Transverse colon (tissue), 4 donors: ENCODE measurements at regions not wholly inside any gene's neighbourhood (a gene's known extent, or its start where the extent isn't known, plus 50 kb on each side); places are given as distances from the start of the nearest gene placed in this dataset.

Experiments used
- DNase-seq: peaks from one replicate; pipeline ENCODE4 v3.0.0-alpha.2; 2019
- H3K27ac ChIP-seq, 4 donors: fragments of 200-600 bp; sonication (generic); 2 replicates each; pipeline ENCODE4 v1.5.1; 2016 to 2018; ENCODE audit warnings: inconsistent platforms in 4 of 4
- H3K27me3 ChIP-seq: fragments of 200-600 bp; sonication (generic); 2 replicates; pipeline ENCODE4 v1.5.1; 2017; ENCODE audit warnings: inconsistent platforms
- H3K36me3 ChIP-seq, 4 donors: fragments of 200-600 bp; sonication (generic); 2 replicates each; pipeline ENCODE4 v1.5.1; 2017 to 2019; ENCODE audit warnings: inconsistent platforms in 4 of 4
- H3K4me1 ChIP-seq, 4 donors: fragments of 200-600 bp; sonication (generic); 2 replicates each; pipeline ENCODE4 v1.5.1; 2017 to 2020; ENCODE audit warnings: inconsistent platforms in 4 of 4
- H3K4me3 ChIP-seq, 4 donors: fragments of 200-600 bp; sonication (generic); 1 replicate in 1 of 4; 2 replicates in 3 of 4; pipeline versions ENCODE4 v1.5.1 to v1.6.1; 2017 to 2019; ENCODE audit warnings: inconsistent platforms in 4 of 4
- H3K9me3 ChIP-seq, 2 donors: fragments of 200-600 bp; sonication (generic); 2 replicates each; pipeline ENCODE4 v1.5.1; 2017 to 2019; ENCODE audit warnings: inconsistent platforms in 2 of 2
- CTCF ChIP-seq, 5 experiments: fragments of 200-600 bp in 3 of 5; fragments of 450-650 bp in 2 of 5; sonication (generic) in 3 of 5; IDR thresholded peaks; 1 replicate in 2 of 5; 2 replicates in 3 of 5; pipeline ENCODE4 v1.5.1; 2016 to 2017; ENCODE audit warnings: antibody characterized with exemption in 5 of 5, inconsistent platforms in 3 of 5, mild to moderate bottlenecking in 2 of 5, moderate library complexity in 1 of 5
- EP300 ChIP-seq: sonication (generic); formaldehyde crosslinking; IDR thresholded peaks from one replicate; pipeline ENCODE4 v1.6.1; 2017; ENCODE audit warnings: antibody characterized with exemption, low read depth
- POLR2A ChIP-seq: fragments of 450-650 bp; IDR thresholded peaks from one replicate; pipeline ENCODE4 v1.6.1; 2016; ENCODE audit warnings: antibody characterized with exemption, mild to moderate bottlenecking, moderate library complexity
- POLR2AphosphoS5 ChIP-seq, 3 donors: sonication (generic); formaldehyde crosslinking; IDR thresholded peaks; one replicate each; pipeline ENCODE4 v1.6.1; 2016; ENCODE audit warnings: antibody characterized with exemption in 3 of 3
- WGBS, 2 donors: methylation state at CpG; one replicate each; pipeline ENCODE4 v1.1.5; 2018; ENCODE audit warnings: low coverage in 1 of 2; 5-methylcytosine and 5-hydroxymethylcytosine counted together
- in situ Hi-C, 4 donors: fragments of 200-750 bp; cut with MboI; loops; one replicate each; pipeline versions ENCODE4 v1.15.0 to v1.15.1; 2017; ENCODE audit warnings: low sequenced_read_pairs in 3 of 4, low pct_ligation_motif_present in 1 of 4, low pct_unique_long_range_greater_than_20kb in 1 of 4
- intact Hi-C: fragments of 100-400 bp; cut with DNase I; formaldehyde crosslinking; loops from one replicate; pipeline ENCODE4 v1.15.1; 2023; ENCODE audit warnings: low total_unique reads

DNA sequence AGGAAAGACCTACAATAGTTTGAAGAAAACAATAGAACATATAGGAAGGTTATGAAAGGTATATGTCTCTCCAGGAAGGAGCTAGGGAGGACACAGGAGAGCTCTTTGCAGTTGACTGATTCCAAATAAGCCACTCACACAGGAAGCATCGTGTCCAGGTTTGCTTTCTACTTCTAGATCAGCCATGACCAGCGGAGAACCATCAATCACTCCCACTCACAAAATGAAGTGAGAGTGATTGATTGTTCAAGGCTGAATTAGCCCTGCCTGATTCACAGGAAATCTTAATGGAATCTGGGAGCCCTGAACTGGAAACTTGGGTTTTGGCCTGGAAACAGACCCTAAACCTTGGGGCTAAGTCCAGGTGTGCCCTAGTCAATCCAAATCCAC is 1292.2 kb upstream of the ZEB2 start:
- no peak overlapping the region for H3K27ac ChIP-seq
- H3K9me3 ChIP-seq: no peaks in the 10 kb centered on the region
- H3K4me3 ChIP-seq: no peak overlapping the region
- no peak for TF ChIP-seq POLR2A
- no peak for TF ChIP-seq EP300
- no peak for TF ChIP-seq POLR2AphosphoS5 (IDR thresholded peaks at IDR 0.05)
- TF ChIP-seq CTCF (IDR thresholded peaks at IDR 0.05): no peak
- no peak for DNase-seq
- H3K36me3 ChIP-seq: no peaks in the 10 kb centered on the region
- intact Hi-C loops (no loop called here), in situ Hi-C loops (no loop called here)
- no peaks in the 10 kb centered on the region for H3K27me3 ChIP-seq
- 43 to 76% methylated on average over 1 to 2 of the region's 2 CpGs for WGBS, 2 donors
- no peaks in the 10 kb centered on the region for H3K4me1 ChIP-seq

GRCh38 chr2:145811276-145812164 is 1291.6 kb upstream of the ZEB2 start:
- Histone ChIP-seq H3K4me3 (no peak overlapping the region), H3K36me3 (no peaks in the 10 kb centered on the region), H3K27ac (no peak overlapping the region), H3K4me1 (no peaks in the 10 kb centered on the region), H3K9me3 (no peaks in the 10 kb centered on the region), H3K27me3 (no peaks in the 10 kb centered on the region)
- no peak for DNase-seq
- intact Hi-C loops (no loop called here), in situ Hi-C loops (no loop called here)
- no peak for TF ChIP-seq EP300
- TF ChIP-seq CTCF (IDR thresholded peaks at IDR 0.05): no peak
- no peak for TF ChIP-seq POLR2AphosphoS5 (IDR thresholded peaks at IDR 0.05)
- TF ChIP-seq POLR2A: no peak
- WGBS, 2 donors: 28 to 48% methylated on average over 6 of the region's 6 CpGs

DNA sequence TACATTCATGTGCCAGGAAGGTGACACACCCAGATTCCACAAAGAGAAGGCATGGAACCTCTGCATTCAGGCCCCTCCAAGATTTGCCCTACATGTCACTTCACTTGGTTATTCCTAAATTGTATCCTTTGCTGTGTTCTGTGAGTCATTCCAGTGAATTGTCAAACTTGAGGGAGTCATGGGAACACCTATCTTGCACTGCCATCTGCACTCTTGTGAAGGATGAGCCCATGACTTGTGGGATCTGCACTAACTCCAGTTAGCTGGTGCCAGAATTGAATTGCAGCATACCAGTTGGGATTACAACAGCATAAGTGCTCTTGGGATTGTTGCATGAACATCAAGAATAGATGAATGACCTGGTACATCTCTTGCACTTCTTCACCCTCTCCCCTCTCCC is 1288.0 kb upstream of the ZEB2 start:
- in situ Hi-C loops (no loop called here), intact Hi-C loops (no loop called here)
- Histone ChIP-seq H3K4me1 (no peaks in the 10 kb centered on the region), H3K27ac (no peak overlapping the region), H3K9me3 (no peaks in the 10 kb centered on the region), H3K36me3 (no peaks in the 10 kb centered on the region), H3K4me3 (no peak overlapping the region), H3K27me3 (no peaks in the 10 kb centered on the region)
- no peak for TF ChIP-seq CTCF (IDR thresholded peaks at IDR 0.05)
- TF ChIP-seq POLR2AphosphoS5 (IDR thresholded peaks at IDR 0.05): no peak
- no peak for TF ChIP-seq EP300
- no peak for TF ChIP-seq POLR2A
- no peak for DNase-seq

DNA sequence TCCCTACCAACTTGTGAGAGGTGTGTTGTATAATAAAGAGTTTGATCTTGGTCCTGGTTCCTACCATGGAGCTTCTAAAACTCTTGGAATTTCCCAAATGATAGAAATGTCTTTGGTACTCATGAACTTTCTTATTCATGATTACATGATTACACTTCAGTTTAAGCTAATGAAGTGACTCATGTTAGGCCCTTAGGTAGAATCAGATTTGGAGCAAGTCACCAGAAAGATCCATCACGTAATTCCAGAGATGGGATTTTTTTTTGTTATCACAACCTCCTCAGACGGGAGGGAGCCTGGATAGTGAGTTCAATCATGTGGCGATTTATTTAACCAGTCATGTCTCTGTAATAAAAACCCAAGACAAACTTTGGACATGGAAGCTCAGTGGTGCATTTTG is 1287.6 kb upstream of the ZEB2 start:
- in situ Hi-C loops (no loop called here), intact Hi-C loops (no loop called here)
- DNase-seq: no peak
- no peaks in the 10 kb centered on the region for H3K4me1 ChIP-seq
- 66% methylated on average over 3 of the region's 3 CpGs; no CpG with 5 or more reads in 1 of the 2 donors for WGBS, 2 donors
- no peak overlapping the region for H3K4me3 ChIP-seq
- no peaks in the 10 kb centered on the region for H3K36me3 ChIP-seq
- no peaks in the 10 kb centered on the region for H3K27me3 ChIP-seq
- H3K9me3 ChIP-seq: no peaks in the 10 kb centered on the region
- TF ChIP-seq EP300: no peak
- TF ChIP-seq POLR2AphosphoS5 (IDR thresholded peaks at IDR 0.05): no peak
- no peak for TF ChIP-seq POLR2A
- TF ChIP-seq CTCF (IDR thresholded peaks at IDR 0.05): no peak
- H3K27ac ChIP-seq: no peak overlapping the region
